ENCODE measurements at regions not wholly inside any gene's neighbourhood (a gene's known extent, or its start where the extent isn't known, plus 50 kb on each side); places are given as distances from the start of the nearest gene placed in this dataset.

DNA sequence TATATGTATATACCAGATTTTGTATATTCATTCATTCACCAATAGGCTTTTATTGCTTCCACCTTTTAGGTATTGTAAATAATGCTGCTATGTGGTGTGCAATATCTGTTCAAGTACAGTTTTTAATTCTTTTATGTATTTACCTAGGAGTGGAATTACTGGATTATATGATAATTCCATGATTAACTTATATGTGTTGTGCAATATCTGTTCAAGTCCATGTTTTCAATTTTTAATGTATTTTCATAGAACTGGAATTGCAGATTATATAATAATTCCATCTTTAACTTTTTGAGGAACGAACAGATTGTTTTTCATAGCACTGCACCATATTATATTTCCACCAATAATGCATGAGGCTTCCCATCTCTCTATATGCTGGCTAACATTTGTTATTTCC is 50.6 kb upstream of the L3MBTL4 start:
- no peak for DNase-seq

DNA sequence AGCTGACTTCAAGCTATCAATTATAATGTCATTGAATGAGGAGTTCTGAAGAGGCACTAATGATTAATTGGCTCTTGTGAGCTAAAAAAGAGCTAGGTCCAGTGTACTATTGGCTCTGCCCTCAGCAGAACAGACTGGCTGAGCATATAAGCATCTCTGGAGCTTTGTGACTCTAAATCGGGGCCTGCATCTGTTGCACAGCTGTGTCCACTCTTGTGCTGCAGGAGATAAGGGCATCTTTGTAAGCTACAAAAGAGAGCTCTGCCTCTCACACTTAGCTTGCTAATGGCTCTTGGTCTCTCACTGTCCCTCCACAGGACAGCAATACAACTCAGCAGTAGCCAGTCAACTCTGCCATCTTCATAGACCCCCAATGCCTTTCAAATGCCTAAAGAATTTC is 61.5 kb upstream of the L3MBTL4 start:
- DNase-seq: no peak

DNA sequence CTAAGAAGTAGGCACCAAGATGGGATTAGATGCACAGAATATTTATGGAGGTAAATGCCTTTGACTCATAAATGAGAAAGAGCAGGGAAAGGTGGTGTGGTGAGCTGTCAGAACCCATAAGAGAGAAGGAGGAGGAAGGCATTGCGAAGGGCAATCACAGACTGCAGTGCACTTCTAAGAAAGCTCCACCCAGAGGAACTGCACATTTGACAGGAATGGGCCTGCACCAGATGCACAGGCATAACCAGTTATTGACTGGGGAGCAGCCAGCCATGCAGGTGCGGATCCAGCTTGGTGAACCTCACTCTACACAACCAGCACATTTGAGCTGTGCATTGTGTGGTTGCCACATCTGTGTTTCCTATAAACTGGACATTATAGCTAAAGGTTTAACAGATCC is 62.2 kb upstream of the L3MBTL4 start:
- DNase-seq: no peak

DNA sequence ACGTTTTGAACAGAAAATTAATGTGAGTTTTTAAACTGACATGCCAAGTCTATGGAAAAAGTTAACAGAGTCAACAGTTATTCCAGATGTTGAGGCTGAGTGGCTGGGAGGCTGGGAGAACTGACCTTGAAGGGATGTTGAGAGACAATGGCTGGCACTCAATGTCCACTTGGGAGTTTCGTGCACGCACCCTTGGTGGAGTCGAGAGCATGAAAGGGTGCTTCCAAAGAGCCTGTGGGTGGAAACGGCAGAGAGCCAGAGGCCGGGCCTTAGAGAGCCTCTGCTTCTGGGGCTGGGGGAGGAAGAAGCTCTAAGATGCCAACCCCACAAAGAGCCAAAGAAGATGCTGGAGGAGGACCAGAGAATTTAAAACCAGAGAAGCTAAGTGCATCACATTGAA is 63.4 kb upstream of the L3MBTL4 start:
- no peak for DNase-seq

DNA sequence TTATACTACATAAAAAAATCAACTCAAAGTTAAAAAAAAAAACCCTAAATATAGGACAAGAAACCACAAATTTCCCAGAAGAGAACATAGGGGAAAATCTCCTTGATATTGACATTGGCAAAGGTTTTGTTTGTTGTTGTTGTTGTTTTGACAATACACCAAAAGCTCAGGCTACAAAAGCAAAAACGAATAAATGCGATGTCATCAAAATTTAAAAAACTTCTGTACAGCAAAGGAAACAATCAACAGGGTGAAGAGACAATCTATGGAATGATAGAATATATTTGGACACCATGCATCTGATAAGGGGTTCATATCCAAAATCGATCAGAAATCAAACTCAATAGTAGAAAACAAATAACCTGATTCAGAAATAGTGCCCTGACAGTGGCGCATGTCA is 65.0 kb upstream of the L3MBTL4 start:
- DNase-seq: no peak

DNA sequence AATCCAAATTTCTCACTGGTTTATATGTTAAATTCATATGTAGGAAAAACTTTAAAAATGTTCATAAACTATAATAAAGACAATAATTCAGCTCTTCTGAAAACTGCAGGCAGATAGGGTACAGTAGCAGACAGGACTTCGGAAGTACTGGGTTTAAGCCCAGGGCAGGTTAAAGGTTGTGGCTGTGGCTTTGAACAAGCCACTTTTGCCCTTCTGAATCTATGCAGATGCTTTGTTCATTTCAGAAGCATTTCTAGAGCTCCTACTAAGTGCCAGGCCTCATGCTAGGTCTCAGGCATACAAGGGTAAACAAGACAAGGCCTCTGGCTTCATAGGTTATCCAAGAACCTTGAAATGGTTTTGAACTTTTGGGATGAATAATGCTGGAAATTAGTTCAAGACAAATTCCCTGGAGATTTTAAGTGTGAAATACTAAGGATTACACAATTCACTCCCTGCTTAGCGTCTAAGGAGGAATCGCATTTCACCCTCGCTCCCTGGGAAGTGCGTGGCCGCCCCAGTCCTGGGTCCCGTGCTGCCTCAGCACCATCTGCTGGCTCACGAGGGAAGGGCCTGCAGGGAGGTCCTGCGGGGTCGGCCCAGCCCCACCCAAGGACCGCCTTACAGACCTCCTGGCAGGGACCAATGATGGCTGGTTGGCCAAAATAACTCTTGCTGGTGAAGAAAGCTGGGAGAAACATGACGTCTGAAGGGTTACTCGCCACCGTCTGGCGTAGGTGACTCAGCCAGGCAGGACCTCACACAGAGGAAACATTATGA is 67.7 kb upstream of the L3MBTL4 start:
- DNase-seq: no peak

DNA sequence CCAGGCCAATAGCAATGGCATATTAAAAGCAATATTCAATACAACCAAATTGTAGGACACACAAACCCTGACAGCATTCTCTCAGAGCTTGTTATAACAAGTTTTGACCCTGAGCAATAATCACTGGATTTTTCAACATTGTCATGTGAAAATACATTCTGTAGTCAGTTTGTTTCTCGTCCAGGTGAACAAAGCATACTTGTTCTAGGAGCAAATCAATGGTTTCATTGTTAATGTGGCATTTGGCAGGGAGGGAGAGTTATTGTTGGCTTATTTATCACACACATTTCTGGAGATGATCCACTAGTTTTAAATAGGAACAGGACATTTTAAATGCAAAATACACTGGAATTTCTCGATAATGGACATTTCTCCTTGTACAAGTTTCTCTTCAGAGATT is 69.9 kb upstream of the L3MBTL4 start:
- DNase-seq: no peak

DNA sequence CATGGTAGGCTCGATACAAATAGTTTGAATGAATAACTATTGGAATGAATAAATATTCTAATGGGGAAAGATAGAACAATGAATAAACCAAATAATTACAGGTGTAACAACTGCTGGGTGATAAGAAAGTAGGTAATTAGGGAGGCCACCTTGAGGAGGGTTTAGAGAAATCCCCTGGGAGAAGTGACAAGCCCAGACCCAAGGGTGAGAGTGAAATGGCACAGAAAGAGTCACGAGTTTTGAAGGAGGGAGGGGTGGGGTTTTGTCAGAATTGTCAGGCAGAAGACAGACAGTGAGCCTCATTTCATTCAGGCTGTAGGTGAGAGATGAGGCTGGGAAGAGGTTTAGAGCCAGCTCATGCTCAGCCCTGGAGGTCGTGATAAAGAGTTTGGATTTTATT is 71.6 kb upstream of the L3MBTL4 start:
- no peak for DNase-seq

DNA sequence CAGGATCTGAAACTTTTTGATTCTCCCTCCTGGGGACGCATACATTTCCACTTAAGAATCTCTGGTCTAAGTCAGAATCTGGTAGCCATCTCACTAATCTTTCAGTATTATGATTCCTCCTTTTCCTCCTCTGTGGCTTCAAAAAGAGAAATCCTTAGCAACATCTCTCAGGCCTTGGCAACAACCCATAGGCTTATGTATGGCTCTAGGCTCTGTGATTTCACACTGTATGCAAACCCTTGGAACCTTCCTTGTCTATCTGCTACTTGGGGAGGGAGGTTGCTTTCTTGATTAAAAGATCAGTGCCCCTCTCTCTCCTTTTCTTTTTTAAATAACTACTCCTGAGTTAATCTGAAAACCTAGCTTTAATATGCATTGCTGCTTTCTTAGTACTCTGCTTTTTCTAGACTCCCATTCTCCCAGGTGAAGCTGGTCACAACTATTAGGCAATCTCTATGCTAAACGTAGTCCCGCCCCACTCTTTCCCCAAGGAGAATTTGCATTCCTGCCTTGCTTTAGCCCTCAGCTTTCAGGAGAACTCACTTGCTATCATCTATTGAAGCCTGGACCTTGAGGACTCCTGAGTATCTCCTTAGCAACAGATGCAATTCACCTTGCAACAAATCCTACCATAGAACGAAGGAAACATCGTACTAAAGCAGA is 72.2 kb upstream of the L3MBTL4 start:
- no peak for DNase-seq

DNA sequence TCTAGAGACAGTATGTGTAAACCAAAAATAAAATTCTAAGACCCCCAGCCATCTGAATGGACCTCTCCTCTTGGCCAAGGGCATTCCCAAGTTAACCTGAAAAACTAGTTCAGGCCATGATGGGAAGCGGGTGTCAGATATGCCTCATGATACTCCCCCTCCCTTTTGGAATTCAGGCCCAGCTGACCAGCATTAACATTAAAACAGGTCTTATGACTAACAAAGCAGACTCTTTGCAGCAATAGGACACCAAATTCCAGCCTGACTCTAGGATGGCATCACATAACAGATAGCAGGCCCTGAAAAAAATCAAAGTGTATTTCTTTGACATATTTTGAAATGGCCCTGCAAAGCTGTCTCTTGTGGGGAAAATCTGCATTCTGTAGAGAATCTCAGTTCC is 73.3 kb upstream of the L3MBTL4 start:
- DNase-seq: no peak

DNA sequence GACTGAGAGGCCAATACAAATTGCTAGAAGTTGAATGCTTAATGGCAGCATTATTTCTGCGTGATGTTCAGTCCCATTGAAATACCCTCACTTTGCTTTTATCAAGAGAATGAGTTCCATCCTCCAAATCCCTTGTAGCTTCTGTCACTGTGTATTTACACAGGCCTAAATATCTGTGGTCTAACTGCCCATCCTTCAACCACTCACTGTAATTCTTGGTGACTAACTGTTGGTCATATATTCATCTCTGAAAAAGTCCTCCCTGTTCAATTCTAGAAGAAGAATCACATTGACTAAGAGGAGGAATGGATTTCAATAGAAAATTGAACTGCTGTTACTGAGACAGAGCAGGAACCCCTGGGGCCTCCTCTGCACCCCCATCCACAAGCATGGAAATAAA is 74.2 kb upstream of the L3MBTL4 start:
- no peak for DNase-seq

DNA sequence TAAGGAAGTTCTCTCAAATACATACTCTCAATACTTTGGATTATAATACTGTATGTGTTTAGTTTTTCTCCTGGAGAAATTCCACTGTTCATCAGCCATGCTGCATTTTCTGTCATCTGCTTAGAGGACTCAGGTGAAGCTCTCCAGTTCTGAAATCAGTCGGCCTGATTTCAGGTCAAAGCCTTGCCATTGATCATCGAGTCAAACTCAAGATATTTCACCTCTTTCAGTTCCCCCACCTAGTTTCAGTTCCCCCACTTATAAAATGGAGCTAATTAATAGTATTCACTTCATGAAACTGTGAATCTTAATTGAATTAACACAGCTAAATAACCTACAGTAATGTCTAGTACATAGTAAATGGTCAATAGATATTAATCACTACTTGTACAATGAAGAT is 75.3 kb upstream of the L3MBTL4 start:
- no peak for DNase-seq

DNA sequence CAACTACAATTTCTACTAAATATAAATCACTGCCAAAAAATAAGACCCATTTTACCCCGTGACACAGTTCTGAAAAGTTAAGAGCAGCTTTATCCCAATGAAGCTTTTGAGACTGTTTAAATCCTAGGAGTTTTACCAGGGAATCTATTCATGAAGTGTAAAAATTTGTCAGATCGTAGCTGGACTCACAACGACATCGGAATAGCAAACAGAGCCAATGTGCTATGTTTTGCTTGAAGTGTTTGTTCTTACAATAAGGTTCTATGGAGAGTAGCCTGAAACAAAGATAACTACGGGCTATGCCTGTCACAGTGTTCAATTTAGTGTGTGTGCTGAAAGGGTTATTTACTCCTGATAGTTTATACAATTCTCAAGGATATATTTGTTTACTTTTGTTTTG is 78.5 kb upstream of the L3MBTL4 start:
- DNase-seq: no peak

DNA sequence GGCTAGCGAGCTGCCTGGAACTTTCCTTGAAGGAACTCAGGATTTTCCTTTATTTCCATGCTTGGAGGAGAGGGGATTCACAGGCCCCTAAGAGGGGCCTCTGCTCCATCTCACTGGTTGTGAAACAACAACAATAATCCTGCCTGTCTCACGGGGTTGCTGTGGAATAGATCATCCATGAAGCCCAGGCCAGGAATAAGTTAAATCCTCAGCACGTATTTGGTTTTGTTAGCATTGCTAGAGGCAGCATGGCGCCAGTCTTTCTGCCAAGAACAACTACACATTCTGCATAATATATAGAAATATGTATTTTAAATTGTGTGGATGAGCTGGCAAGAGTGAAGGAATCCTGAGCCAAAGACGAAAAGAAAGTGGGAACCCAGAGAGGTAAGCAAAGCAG is 80.8 kb upstream of the L3MBTL4 start:
- no peak for DNase-seq

DNA sequence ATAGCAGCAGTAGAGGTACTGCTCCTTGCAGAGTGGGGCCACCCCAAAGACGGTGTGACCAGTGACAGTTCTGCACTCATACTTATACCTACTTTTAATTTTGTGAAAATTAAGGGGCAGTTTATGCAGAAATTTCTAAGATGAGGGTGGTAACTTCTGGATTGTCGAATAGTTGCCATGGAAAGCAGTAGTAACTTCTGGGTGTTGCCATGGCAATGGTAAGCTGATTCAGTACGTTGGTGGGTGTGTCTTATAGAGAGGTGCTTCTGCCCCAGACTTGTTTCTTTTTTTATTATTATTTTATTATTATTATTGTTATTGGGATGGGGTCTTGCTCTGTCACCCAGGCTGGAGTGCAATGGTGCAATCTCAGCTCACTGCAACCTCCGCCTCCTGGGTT is 82.8 kb upstream of the L3MBTL4 start:
- no peak for DNase-seq

DNA sequence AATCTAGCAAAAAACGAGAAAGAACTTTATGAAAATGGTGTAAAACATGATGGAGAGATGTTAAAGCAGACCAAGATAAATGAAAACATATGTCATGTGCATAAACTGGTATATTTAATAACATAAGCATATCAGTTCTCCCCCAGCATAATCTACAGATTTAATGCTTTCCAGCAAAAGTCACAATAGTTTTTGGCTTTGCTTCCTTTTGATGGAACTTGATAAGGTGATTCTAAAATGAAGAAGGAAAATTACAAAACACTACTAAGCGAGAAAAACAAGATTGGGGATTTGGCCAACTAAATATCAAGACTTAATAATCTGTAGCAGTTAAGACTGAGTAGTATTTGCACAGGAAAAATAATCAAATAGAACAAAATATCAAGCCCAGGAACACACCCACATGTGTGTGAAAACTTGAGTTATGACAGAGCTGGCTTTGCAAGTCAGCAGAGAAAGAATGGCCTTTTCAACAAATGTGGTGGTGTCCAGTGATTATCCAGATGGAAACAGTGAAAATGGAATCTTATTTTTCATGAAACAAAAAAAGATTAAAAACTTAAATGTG is 83.7 kb upstream of the L3MBTL4 start:
- no peak for DNase-seq

DNA sequence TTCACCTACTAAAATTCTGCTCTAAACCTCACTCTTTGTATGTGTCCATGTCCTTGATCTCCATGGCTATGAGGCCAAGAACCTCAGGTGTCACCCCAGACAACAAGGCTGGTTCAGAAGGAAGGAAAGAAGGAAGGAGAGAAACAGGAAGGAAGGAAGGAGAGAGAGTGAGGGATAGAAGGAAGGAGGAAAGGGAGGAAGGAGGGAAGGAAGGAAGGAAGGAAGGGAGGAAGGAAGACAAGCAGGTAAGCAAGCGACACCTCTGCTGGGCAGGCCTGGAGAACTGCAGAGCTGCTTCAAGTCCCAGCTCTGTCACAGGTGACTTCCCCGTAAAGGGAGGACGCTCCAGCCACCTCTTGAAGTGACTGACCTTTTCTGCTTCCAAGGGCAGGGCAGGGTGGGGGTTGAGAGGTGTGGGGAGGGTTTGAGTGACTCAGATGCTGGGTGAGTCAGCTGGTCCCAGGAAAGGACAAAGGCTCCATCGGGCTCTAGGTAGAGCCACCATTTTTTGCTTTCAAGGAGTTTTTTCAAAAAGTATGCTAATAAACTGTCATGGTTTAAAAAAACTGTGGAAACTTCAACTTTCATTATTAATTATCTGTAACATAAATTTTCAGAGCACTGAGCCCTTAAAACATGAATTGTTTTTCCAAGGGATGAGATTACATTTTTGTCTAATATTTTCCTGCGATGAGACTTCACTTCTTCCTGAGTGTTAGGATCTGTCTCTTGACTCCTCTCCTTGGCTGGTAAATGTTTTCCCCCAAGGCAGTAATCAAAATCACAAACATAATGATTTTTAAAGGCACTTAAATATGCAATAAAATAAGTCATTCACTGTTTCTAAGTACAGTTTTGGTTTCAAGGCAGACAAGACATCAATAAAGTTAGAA is 90.1 kb upstream of the L3MBTL4 start:
- DNase-seq: no peak

DNA sequence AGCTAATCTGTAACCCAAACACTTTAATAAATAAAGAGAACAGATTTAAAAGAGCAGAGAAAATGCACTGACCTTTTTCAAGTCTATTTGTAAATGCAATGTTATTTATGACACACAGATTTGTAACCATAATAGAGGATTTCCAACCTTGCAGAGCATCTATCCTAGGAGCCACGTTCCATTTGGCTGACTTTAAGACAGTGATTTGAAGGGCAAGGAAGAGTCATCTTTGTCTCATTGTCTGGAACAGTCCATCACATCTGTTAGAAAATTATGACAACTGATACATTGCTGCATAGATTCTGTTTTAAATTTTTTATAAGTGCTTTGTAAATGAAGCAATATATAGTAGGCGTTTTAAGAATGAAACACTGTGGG is 90.8 kb upstream of the L3MBTL4 start:
- DNase-seq: no peak

DNA sequence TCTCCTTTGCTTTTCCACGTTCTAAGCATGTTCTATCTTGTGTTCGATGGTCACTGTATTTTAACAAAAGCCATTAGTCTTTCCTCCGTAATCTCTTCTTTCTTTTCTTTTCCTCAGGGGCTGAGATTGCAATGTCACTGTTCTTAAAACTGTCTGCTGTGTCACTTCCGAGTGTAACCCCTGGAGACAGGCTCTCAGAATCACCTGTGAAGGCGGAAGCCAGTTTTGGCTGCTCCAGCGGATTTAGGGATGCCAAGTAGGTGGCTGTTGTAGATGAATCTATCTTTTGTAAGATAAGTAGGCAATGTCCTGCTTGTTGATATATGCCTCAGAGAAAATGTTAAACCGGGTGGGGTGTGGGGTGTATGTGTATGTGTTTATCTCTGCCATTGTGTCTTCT is 94.7 kb upstream of the L3MBTL4 start:
- no peak for DNase-seq

DNA sequence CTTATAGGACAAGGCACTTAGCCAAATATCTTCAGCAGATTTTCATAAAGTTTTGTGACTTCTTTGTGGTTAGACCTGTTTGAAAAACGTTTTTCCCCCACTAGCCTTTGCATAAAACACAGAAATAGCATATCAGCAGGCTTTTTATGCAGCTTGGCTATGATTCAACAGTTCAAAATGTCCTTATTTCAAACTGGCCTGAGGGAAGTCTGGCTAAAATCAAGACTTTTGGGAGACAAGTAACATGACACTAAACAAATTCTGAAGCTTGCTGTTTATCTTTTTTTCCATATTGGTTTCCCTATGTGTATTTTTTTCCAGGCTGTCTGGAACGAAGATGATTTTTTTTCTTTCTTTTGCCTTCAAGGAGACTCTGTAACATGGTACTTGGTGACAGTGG is 95.1 kb upstream of the L3MBTL4 start:
- no peak for DNase-seq

DNA sequence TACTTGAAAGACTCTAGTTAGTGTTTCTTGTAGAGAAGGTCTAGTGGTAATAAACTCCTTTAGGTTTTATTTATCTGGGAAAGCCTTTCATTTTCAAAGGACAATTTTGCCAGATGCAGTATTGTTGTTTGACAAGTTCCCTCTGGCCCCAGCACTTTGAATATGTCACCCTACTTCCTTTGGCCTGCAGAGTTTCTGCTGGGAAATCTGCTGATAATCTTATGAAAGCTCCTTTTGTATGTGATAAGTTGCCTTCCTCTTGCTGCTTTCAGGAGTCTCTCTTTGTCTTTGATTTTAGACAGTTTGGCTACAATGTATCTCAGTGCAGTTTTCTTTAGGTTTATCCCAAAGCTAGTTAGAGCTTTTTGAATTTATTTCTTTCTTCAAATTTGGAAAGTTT is 106.2 kb upstream of the L3MBTL4 start:
- DNase-seq: no peak

DNA sequence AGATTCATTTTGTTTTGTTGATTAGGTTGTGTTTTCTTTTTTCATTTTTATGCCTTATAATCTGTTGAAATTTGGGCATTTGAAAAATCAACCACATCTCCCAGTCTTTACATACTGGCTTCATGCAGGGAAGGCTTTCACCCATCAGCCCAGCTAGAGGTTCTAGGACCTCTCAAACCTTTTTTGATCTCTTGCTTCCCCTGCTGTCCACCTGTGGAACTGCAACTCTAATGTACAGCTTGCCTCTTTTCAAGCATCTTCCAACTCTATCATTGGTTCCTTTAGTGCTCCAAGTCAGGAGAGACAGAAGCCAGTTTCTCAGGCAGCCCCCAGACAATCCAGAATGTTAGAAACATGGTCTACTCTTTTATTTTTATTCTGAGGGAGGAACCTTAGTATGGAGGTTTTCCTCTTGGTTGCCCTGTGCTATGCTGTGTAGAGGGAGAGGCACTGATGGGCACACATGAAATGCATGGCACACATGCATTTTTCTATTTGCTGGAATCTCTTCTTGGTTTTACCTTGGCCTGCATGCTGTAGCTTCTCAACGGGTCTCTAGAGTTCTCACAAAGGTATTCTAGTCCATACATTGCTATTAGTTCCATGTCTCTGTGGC is 107.2 kb upstream of the L3MBTL4 start:
- DNase-seq: peak; percentile 1 to 35

DNA sequence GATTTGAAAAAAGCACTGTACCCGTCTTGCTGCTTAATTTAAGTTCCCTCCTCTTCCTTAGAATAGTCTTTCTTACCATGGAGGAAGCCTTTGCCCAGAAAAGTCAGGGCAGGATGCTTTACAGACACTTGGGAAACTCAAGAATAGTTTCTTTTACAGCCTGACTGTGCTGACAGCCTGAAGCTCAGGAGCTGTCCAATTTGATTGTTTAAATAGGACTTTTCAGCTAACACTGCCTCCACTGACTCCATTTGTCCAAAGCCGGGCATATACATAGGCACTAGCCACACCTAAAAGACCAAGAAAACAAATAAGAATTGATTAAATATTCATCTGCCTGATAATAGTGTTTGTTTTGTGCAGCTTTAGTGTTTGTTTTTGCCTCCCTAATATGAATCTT is 110.9 kb upstream of the L3MBTL4 start:
- no peak for DNase-seq

Measured in NCI-H446 (cell line).